Activated CD4-positive, CD25-positive, alpha-beta regulatory T cell treated with anti-CD3 and anti-CD28 coated beads, Interleukin-2, amount 50 U/mL, for 72 hours (primary cell): ENCODE measurements at regions not wholly inside any gene's neighbourhood (a gene's known extent, or its start where the extent isn't known, plus 50 kb on each side); places are given as distances from the start of the nearest gene placed in this dataset.

Source experiments
- DNase-seq: peaks from one replicate; pipeline ENCODE4 v3.0.0; 2021

- no peak for DNase-seq
Observed at GRCh38 chr16:65782611-65783600, 583.6 kb upstream of the CDH5 start.

GRCh38 chr16:65781855-65782254 lies 584.6 kb upstream of the CDH5 start:
- DNase-seq, result no peak

- DNase-seq, result no peak
Observed at GRCh38 chr16:65781363-65781762, 585.1 kb upstream of the CDH5 start.

GRCh38 chr16:65779201-65779600 lies 587.3 kb upstream of the CDH5 start:
- DNase-seq, result no peak

GRCh38 chr16:65776639-65777183 lies 589.8 kb upstream of the CDH5 start:
- DNase-seq, result no peak

- DNase-seq, result no peak
Observed at GRCh38 chr16:65775829-65776228, 590.7 kb upstream of the CDH5 start.

GRCh38 chr16:65774350-65774749 lies 592.1 kb upstream of the CDH5 start:
- DNase-seq, result no peak

GRCh38 chr16:65773301-65773874 lies 593.1 kb upstream of the CDH5 start:
- DNase-seq, result no peak

- no peak for DNase-seq
Observed at GRCh38 chr16:65772134-65772732, 594.3 kb upstream of the CDH5 start.

GRCh38 chr16:65771707-65772106 lies 594.8 kb upstream of the CDH5 start:
- no peak for DNase-seq

GRCh38 chr16:65770752-65771151 lies 595.7 kb upstream of the CDH5 start:
- DNase-seq, result no peak

- DNase-seq, result no peak
Observed at GRCh38 chr16:65769776-65770438, 596.6 kb upstream of the CDH5 start.

- DNase-seq, result no peak
Observed at GRCh38 chr16:65769055-65769465, 597.4 kb upstream of the CDH5 start.

GRCh38 chr16:65767125-65767524 lies 599.4 kb upstream of the CDH5 start:
- no peak for DNase-seq

- no peak for DNase-seq
Observed at GRCh38 chr16:65763640-65764305, 602.7 kb upstream of the CDH5 start.

- DNase-seq, result no peak
Observed at GRCh38 chr16:65760874-65761273, 605.6 kb upstream of the CDH5 start.

GRCh38 chr16:65758620-65759019 lies 607.9 kb upstream of the CDH5 start:
- DNase-seq, result no peak

GRCh38 chr16:65757064-65757463 lies 609.4 kb upstream of the CDH5 start:
- no peak for DNase-seq

GRCh38 chr16:65756163-65756562 lies 610.3 kb upstream of the CDH5 start:
- no peak for DNase-seq

GRCh38 chr16:65754820-65755691 lies 611.4 kb upstream of the CDH5 start:
- no peak for DNase-seq

GRCh38 chr16:65752522-65752844 lies 614.0 kb upstream of the CDH5 start:
- no peak for DNase-seq
